DOHH2 (cell line): ENCODE measurements at regions not wholly inside any gene's neighbourhood (a gene's known extent, or its start where the extent isn't known, plus 50 kb on each side); places are given as distances from the start of the nearest gene placed in this dataset.

ENCODE experiments used
- CTCF ChIP-seq: fragments of 200-600 bp; sonication (generic); IDR thresholded peaks from one replicate; pipeline ENCODE4 v1.5.1; 2014; ENCODE audit warnings: antibody characterized with exemption, mild to moderate bottlenecking, low read depth, low read length; ENCODE audit not compliant: poor library complexity, severe bottlenecking
- EZH2phosphoT487 ChIP-seq: fragments of 200-600 bp; sonication (generic); IDR thresholded peaks from 2 replicates; pipeline ENCODE4 v1.6.1; 2017; ENCODE audit warnings: borderline replicate concordance, mild to moderate bottlenecking, antibody characterized with exemption, low read length, moderate library complexity, mixed read lengths

- TF ChIP-seq CTCF, result no peak
- TF ChIP-seq EZH2phosphoT487, result no peak
These were observed 89.3 kb upstream of the UGT8 start for GRCh38 chr4:114509340-114509739.
